ENCODE measurements at regions not wholly inside any gene's neighbourhood (a gene's known extent, or its start where the extent isn't known, plus 50 kb on each side); places are given as distances from the start of the nearest gene placed in this dataset.

DNA sequence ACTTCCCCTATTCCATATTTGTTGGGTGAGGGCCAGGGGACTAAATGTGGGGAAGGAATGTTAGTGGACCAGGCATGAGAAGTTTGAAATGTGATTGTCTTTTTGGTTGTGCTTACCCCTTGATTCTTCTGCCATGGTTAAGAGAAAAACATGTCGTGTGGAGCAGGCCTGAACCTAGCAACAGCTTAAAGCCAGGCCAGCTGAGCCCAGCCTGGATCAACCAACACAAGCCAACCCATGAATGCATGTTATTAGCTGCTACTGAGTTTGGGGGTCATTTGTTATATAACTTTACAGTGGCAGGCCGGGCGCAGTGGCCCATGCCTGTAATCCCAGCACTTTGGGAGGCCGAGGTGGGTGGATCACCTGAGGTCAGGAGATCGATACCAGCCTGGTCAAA, 52.4 kb upstream of the TRIO start:
- intact Hi-C loops (cut with DNase I) = no loop called here
- DNase-seq (ENCODE audit: missing footprints) (no peak), ATAC-seq (no peak)

DNA sequence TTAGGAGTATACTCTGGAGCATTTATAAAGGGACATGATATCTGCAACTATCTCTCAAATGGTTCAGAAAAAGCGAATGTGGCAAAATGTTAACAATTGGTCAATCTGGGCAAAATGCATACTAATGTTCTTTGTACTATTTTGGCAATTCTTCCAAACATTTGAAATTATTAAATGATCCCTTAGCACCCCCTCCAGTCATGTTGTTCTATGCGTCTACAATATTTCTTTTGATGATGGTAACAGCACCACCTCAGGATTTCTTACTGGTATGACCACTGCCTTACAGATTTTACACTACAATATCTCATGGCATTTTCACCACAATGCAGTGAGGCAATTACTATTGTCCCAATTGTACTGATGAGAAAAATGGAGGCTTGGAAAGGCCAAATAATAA, 52.9 kb upstream of the TRIO start:
- ATAC-seq (no peak), DNase-seq (ENCODE audit: missing footprints) (no peak)
- intact Hi-C loops (cut with DNase I) = no loop called here

DNA sequence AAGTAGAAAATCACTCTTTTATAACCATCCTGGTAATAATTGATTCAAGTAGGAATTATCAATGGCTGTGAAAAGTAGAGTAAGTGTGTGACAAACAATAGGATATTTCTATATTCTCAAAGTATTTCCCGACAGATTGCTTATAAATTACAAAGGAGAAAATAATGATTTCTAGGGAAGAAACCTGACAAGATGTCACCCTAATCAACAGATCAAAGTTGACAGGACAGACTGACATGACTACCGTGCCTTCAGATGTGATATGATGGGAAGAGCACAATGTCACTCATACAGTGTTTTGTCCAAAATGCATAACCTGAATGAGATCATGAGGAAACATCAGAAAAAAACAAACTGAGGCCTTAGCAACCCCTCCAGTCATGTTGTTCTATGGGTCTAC, 53.9 kb upstream of the TRIO start:
- DNase-seq (ENCODE audit: missing footprints) (no peak), ATAC-seq (no peak)
- intact Hi-C loops (cut with DNase I) = no loop called here

GRCh38 chr5:14086261-14086660, 56.9 kb upstream of the TRIO start:
- ATAC-seq = no peak
- DNase-seq (ENCODE audit: missing footprints) = no peak
- intact Hi-C loops (cut with DNase I) = no loop called here

GRCh38 chr5:14082973-14083372, 60.2 kb upstream of the TRIO start:
- intact Hi-C loops (cut with DNase I) = no loop called here
- DNase-seq (ENCODE audit: missing footprints) (no peak), ATAC-seq (no peak)

DNA sequence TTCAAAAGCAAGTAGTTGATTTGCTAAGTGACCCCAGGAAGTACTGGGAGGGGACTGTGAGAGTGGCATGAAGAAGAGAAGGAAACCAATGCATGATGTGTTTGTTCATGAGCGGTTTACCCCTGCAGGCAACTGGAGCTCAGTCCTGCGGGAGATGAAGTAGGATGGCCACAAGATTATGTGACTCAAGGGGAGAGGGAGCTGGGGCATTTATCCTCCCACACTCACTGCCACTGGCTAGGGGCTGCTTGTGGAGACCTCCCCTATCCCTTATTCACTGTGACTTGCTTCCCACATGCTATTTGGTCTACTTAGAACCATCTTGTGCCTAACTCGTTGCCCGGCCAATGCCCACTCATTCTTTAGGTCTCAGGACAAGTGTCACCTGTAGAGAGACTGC, 60.6 kb upstream of the TRIO start:
- ATAC-seq = no peak
- DNase-seq (ENCODE audit: missing footprints) = no peak
- intact Hi-C loops (cut with DNase I) = no loop called here

DNA sequence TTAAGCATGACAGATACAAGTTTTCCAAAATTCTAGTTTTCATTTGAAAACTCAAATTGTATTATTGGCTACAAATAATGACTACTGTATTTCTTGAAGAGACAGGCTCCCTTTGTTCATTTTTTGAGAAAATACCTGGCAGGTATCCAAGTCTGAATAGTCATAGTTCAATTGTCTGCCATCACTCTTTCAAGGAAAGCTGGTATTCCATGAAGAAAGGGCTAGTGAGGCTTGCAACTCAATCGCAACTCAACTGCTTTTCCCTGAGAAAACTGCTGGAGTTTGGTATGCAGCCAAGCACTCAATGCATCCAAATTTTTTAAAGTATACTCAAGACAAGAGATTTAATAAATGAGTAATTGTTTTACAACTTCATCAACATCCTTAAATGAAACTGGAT, 61.4 kb upstream of the TRIO start:
- no peak for ATAC-seq
- DNase-seq (ENCODE audit: missing footprints) = no peak
- intact Hi-C loops (cut with DNase I) = no loop called here

- intact Hi-C loops (cut with DNase I) = no loop called here
- DNase-seq (ENCODE audit: missing footprints) = no peak
- no peak for ATAC-seq
These were observed 64.4 kb upstream of the TRIO start for GRCh38 chr5:14078716-14079115.

DNA sequence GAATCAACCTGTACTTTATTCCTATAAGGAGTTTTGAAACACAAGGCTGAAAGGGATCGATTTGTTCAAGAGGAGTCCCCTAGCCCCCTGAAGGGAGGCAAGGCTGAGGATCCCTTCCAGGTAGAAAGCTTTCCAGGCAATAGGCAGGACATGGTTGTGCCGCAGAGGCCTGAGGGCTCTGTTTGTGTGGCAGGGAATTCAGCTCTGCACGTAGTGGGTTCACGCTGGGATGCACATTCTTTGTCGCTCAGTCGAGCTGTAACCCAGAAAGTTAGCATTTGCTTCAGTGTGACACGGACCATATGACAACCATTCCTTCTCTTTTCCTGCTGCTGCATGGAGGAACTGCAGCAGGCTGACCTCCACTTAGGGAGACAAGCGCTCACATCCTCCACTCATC, 65.6 kb upstream of the TRIO start:
- no peak for ATAC-seq
- DNase-seq (ENCODE audit: missing footprints) = no peak
- intact Hi-C loops (cut with DNase I) = no loop called here

GRCh38 chr5:14076561-14076960, 66.6 kb upstream of the TRIO start:
- intact Hi-C loops (cut with DNase I) = no loop called here
- DNase-seq (ENCODE audit: missing footprints) = no peak
- ATAC-seq = no peak

- DNase-seq (ENCODE audit: missing footprints) (no peak), ATAC-seq (no peak)
- intact Hi-C loops (cut with DNase I) = no loop called here
These were observed 67.2 kb upstream of the TRIO start for GRCh38 chr5:14075937-14076336.

GRCh38 chr5:14071433-14071832, 71.7 kb upstream of the TRIO start:
- ATAC-seq = no peak
- no peak for DNase-seq (ENCODE audit: missing footprints)
- intact Hi-C loops (cut with DNase I) = no loop called here

DNA sequence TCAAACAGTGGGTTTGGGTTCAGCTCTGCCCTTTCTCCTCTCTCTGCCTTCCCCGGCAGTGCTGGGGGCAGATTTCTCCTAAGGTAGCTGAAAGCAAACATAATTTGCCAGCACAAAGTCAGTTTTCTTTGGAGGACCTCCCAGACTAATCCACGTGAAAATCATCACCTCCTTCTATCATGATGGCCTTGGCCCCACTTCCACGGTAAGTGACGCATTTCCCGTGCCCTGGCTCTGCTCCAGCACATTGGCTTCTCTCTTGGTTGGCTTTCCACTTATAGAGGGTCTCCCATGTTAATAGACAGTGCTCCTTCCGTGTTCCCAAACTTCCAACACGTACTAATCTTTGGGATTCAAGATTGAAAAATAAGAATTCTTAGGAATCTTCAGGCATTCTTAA, 74.1 kb upstream of the TRIO start:
- DNase-seq (ENCODE audit: missing footprints) (no peak), ATAC-seq (no peak)
- intact Hi-C loops (cut with DNase I) = no loop called here

- intact Hi-C loops (cut with DNase I) = no loop called here
- ATAC-seq = no peak
These were observed 75.0 kb upstream of the TRIO start for GRCh38 chr5:14068136-14068535.

GRCh38 chr5:14066326-14066725, 76.8 kb upstream of the TRIO start:
- intact Hi-C loops (cut with DNase I) = no loop called here
- ATAC-seq (no peak), DNase-seq (ENCODE audit: missing footprints) (no peak)

More at GRCh38 chr5:14068136-14068535, 75.0 kb upstream of the TRIO start:
- DNase-seq (ENCODE audit: missing footprints) = no peak

GRCh38 chr5:14064841-14065240, 78.3 kb upstream of the TRIO start:
- DNase-seq (ENCODE audit: missing footprints) (no peak), ATAC-seq (no peak)
- intact Hi-C loops (cut with DNase I) = no loop called here

- intact Hi-C loops (cut with DNase I) = no loop called here
- ATAC-seq = no peak
- no peak for DNase-seq (ENCODE audit: missing footprints)
These were observed 79.5 kb upstream of the TRIO start for GRCh38 chr5:14063691-14064090.

DNA sequence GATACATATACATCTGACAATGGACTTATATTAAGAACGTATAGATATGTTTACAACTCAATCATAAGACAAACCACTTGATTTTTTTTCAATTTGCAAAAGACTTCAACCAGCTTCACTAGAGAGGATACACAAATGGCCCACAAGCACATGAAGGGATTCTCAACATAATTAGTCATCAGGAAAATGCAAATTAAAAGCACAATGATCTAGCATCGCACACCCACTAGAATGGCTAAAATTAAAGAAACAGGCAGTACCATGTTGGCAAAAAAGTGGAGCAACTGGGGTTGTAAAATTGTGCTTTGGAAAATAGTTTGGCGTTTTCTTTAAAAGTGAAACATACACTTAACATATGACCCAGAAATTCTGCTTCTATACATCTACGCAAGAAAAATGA, 80.0 kb upstream of the TRIO start:
- ATAC-seq (no peak), DNase-seq (ENCODE audit: missing footprints) (no peak)
- intact Hi-C loops (cut with DNase I) = no loop called here

- intact Hi-C loops (cut with DNase I) = no loop called here
- ATAC-seq = no peak
These were observed 81.0 kb upstream of the TRIO start for GRCh38 chr5:14062178-14062577.

GRCh38 chr5:14061106-14061505, 82.0 kb upstream of the TRIO start:
- no peak for ATAC-seq
- intact Hi-C loops (cut with DNase I) = no loop called here
- no peak for DNase-seq (ENCODE audit: missing footprints)

More at GRCh38 chr5:14062178-14062577, 81.0 kb upstream of the TRIO start:
- no peak for DNase-seq (ENCODE audit: missing footprints)

DNA sequence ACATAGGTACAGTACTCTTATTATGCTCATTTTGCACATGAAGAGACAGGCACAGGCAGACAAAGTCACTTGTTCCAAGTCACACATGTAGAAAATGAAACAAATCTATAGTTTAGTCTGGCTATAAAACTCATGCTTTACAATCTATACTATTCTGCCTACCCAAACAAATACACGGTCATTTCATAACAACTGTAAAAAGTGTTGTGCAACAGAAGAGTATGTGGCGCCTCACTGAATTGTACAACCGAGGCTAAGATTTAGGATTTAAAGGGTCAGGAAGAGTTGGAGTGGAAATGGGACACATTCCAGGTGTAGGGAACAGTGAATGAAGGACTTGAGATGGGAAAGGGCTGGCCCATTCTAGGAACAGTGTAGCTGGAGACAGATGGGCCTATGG, 82.9 kb upstream of the TRIO start:
- intact Hi-C loops (cut with DNase I) = no loop called here

GRCh38 chr5:14059810-14060209, 83.3 kb upstream of the TRIO start:
- no peak for DNase-seq (ENCODE audit: missing footprints)
- ATAC-seq = peak; percentile 37
- intact Hi-C loops (cut with DNase I) = no loop called here

More for the DNA sequence above, 82.9 kb upstream of the TRIO start:
- DNase-seq (ENCODE audit: missing footprints) = no peak
- no peak for ATAC-seq
